Keratinocyte (primary cell): ENCODE measurements at regions not wholly inside any gene's neighbourhood (a gene's known extent, or its start where the extent isn't known, plus 50 kb on each side); places are given as distances from the start of the nearest gene placed in this dataset.

Source experiments
- DNase-seq: peaks from one replicate; pipeline ENCODE4 v3.0.0-alpha.2; 2011; ENCODE audit warnings: low read depth, missing footprints, low spot score
- FAIRE-seq: peaks from 2 replicates; lab custom pipeline; 2011; peaks lifted over from hg19 to GRCh38; lab: Jason Lieb, UNC
- H2AFZ ChIP-seq: 2 replicates; pipeline ENCODE4 v1.6.0; 2012; ENCODE audit warnings: low read length, control low read depth, inconsistent platforms; ENCODE audit not compliant: control insufficient read depth
- H3K27ac ChIP-seq: 2 replicates; pipeline ENCODE4 v1.5.1; 2011; ENCODE audit warnings: low read length; ENCODE audit not compliant: control insufficient read depth, insufficient read depth
- H3K27me3 ChIP-seq: 3 replicates; pipeline ENCODE4 v1.6.0; 2011; ENCODE audit warnings: low read length; ENCODE audit not compliant: control insufficient read depth, insufficient read depth; ENCODE audit errors: extremely low read depth
- H3K36me3 ChIP-seq, 2 experiments: 2 replicates in 1 of 2; 3 replicates in 1 of 2; pipeline ENCODE4 v1.5.1; 2011; ENCODE audit warnings: low read length in 2 of 2, mild to moderate bottlenecking in 1 of 2; ENCODE audit not compliant: control insufficient read depth in 2 of 2, insufficient read depth in 2 of 2; ENCODE audit errors: extremely low read depth in 1 of 2
- H3K4me1 ChIP-seq: 3 replicates; pipeline ENCODE4 v1.5.1; 2011; ENCODE audit warnings: low read length; ENCODE audit not compliant: control insufficient read depth, insufficient read depth; ENCODE audit errors: extremely low read depth
- H3K4me2 ChIP-seq: 3 replicates; pipeline ENCODE4 v1.6.0; 2011; ENCODE audit warnings: low read depth, low read length; ENCODE audit not compliant: control insufficient read depth, insufficient read depth; ENCODE audit errors: extremely low read depth
- H3K4me3 ChIP-seq, 3 experiments: fragments of 200-600 bp in 1 of 3; sonication (generic) in 1 of 3; 2 replicates in 2 of 3; 3 replicates in 1 of 3; pipeline ENCODE4 v1.5.1; 2011 to 2016; ENCODE audit warnings: low read length in 3 of 3, mild to moderate bottlenecking in 3 of 3, control low read depth in 2 of 3, inconsistent platforms in 1 of 3, low read depth in 1 of 3, mixed read lengths in 1 of 3, mixed run types in 1 of 3, moderate library complexity in 1 of 3; ENCODE audit not compliant: control insufficient read depth in 2 of 3, insufficient read depth in 2 of 3; ENCODE audit errors: extremely low read depth in 1 of 3
- H3K79me2 ChIP-seq: 2 replicates; pipeline ENCODE4 v1.6.0; 2012; ENCODE audit warnings: low read length; ENCODE audit not compliant: control insufficient read depth, insufficient read depth
- H3K9ac ChIP-seq: 3 replicates; pipeline ENCODE4 v1.6.0; 2011; ENCODE audit warnings: low read length; ENCODE audit not compliant: control insufficient read depth, insufficient read depth; ENCODE audit errors: extremely low read depth
- H3K9me1 ChIP-seq: 3 replicates; pipeline ENCODE4 v1.6.0; 2011; ENCODE audit warnings: low read length; ENCODE audit not compliant: control insufficient read depth, insufficient read depth; ENCODE audit errors: extremely low read depth
- H3K9me3 ChIP-seq: 2 replicates; pipeline ENCODE4 v1.5.1; 2012; ENCODE audit warnings: low read depth, low read length; ENCODE audit not compliant: control insufficient read depth
- H4K20me1 ChIP-seq: 3 replicates; pipeline ENCODE4 v1.6.0; 2011; ENCODE audit warnings: low read length; ENCODE audit not compliant: control insufficient read depth, insufficient read depth; ENCODE audit errors: extremely low read depth
- EZH2 ChIP-seq: IDR thresholded peaks from one replicate; pipeline ENCODE4 v1.6.1; 2012; ENCODE audit warnings: inconsistent platforms, mild to moderate bottlenecking, low read length, moderate library complexity
- dilution Hi-C: fragments of 300-500 bp; cut with MboI; formaldehyde crosslinking; loops from one replicate; pipeline ENCODE4 v1.7.0; 2020; ENCODE audit warnings: low sequenced_read_pairs; ENCODE audit not compliant: extremely low pct_ligation_motif_present
- TF ChIP-seq, protein P1 (sequence below), 3 experiments: IDR thresholded peaks in 1 of 3; conservative IDR thresholded peaks in 1 of 3; optimal IDR thresholded peaks in 1 of 3; 2 replicates in 2 of 3; 3 replicates in 1 of 3; pipeline versions ENCODE3 to v1.5.1; 2011; ENCODE audit warnings: low read length in 3 of 3, mild to moderate bottlenecking in 3 of 3, moderate library complexity in 2 of 3, control low read depth in 1 of 3, inconsistent platforms in 1 of 3; ENCODE audit not compliant: insufficient read depth in 2 of 3; ENCODE audit errors: extremely low read depth in 1 of 3

DNA sequence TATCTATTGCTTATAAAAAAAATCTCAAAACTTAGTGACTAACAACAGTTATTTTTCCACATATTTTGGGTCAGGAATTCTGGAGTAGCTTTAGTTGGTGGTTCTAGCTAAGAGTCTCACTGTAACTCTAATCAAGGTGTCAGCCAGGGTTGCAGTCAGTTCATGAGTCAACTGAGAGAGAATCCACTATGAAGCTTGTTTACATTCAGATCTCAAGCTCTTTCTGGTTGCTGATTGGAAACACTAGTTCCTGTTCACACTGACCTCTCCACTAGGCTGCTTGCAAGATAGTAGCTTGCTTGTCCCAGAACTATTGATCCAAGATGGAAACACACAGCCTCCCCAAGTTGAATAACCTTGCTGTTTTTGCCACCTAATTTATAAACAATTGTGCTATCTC lies 1192.1 kb upstream of the B3GALT2 start:
- no peaks in the 10 kb centered on the region for H3K9me3 ChIP-seq
- DNase-seq (no peak), FAIRE-seq (no peak)
- H3K27me3 ChIP-seq = no peaks in the 10 kb centered on the region
- H3K4me1 ChIP-seq = no peaks in the 10 kb centered on the region
- H3K79me2 ChIP-seq = no peaks in the 10 kb centered on the region
- H3K36me3 ChIP-seq = no peaks in the 10 kb centered on the region
- dilution Hi-C loops = no loop called here
- TF ChIP-seq, protein P1, sequence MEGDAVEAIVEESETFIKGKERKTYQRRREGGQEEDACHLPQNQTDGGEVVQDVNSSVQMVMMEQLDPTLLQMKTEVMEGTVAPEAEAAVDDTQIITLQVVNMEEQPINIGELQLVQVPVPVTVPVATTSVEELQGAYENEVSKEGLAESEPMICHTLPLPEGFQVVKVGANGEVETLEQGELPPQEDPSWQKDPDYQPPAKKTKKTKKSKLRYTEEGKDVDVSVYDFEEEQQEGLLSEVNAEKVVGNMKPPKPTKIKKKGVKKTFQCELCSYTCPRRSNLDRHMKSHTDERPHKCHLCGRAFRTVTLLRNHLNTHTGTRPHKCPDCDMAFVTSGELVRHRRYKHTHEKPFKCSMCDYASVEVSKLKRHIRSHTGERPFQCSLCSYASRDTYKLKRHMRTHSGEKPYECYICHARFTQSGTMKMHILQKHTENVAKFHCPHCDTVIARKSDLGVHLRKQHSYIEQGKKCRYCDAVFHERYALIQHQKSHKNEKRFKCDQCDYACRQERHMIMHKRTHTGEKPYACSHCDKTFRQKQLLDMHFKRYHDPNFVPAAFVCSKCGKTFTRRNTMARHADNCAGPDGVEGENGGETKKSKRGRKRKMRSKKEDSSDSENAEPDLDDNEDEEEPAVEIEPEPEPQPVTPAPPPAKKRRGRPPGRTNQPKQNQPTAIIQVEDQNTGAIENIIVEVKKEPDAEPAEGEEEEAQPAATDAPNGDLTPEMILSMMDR (optimal IDR thresholded peaks at IDR 0.05 in 1 of 3, IDR thresholded peaks at IDR 0.05 in 1 of 3, conservative IDR thresholded peaks at IDR 0.05 in 1 of 3; ENCODE audit: extremely low read depth in 1 of 3, insufficient read depth in 2 of 3, low read length in 3 of 3) = no peak
- TF ChIP-seq EZH2 = no peak
- no peak overlapping the region for H2AFZ ChIP-seq
- H3K9me1 ChIP-seq = no peaks in the 10 kb centered on the region
- no peaks in the 10 kb centered on the region for H4K20me1 ChIP-seq
- H3K4me3 ChIP-seq = no peak overlapping the region
- H3K27ac ChIP-seq = no peak overlapping the region
- no peak overlapping the region for H3K4me2 ChIP-seq
- H3K9ac ChIP-seq = no peak overlapping the region

DNA sequence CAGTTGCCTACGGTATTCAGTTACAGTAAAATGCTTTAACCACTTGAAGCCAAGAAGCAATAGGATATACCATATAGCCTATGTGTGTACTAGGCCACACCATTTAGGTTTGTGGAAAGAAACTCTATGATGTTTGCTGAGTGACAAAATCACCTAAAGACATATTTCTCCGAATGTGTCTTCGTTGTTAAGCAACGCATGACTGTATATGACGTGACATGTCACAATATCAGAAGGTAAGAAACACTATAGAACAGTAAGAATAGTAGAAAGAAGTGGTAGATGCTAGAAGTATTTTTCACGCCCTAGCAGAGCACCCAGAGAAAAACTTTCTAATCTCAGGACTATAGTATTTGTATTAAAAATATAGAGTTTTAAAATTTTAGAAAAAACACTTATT lies 1188.2 kb upstream of the B3GALT2 start:
- no peaks in the 10 kb centered on the region for H3K4me1 ChIP-seq
- TF ChIP-seq, protein P1 (optimal IDR thresholded peaks at IDR 0.05 in 1 of 3, IDR thresholded peaks at IDR 0.05 in 1 of 3, conservative IDR thresholded peaks at IDR 0.05 in 1 of 3; ENCODE audit: extremely low read depth in 1 of 3, insufficient read depth in 2 of 3, low read length in 3 of 3) = no peak
- TF ChIP-seq EZH2 = no peak
- H3K36me3 ChIP-seq = no peaks in the 10 kb centered on the region
- no peak overlapping the region for H3K4me3 ChIP-seq
- no peak for FAIRE-seq
- H4K20me1 ChIP-seq = no peaks in the 10 kb centered on the region
- no peaks in the 10 kb centered on the region for H3K79me2 ChIP-seq
- H3K9me1 ChIP-seq = no peaks in the 10 kb centered on the region
- H3K27me3 ChIP-seq = no peaks in the 10 kb centered on the region
- no peak overlapping the region for H3K4me2 ChIP-seq
- H3K27ac ChIP-seq = no peak overlapping the region
- no peak for DNase-seq
- dilution Hi-C loops = no loop called here
- H3K9me3 ChIP-seq = no peaks in the 10 kb centered on the region
- H2AFZ ChIP-seq = no peak overlapping the region
- H3K9ac ChIP-seq = no peak overlapping the region
